Inflammatory macrophage (primary cell): ENCODE measurements at regions not wholly inside any gene's neighbourhood (a gene's known extent, or its start where the extent isn't known, plus 50 kb on each side); places are given as distances from the start of the nearest gene placed in this dataset.
"Not testable (repeated sequence)": the region's sequence is repeated elsewhere in the genome, so short reads cannot be mapped to it uniquely, and the experiment has no call there.

Experiments used
- DNase-seq, 2 donors: peaks; one replicate each; pipeline ENCODE4 v3.0.0-alpha.2; 2020 to 2022

GRCh38 chr1:235059221-235059620 lies 69.4 kb downstream of the TOMM20 start:
- no peak for DNase-seq

- no peak for DNase-seq
Observed at GRCh38 chr1:235058695-235059094, 69.9 kb downstream of the TOMM20 start.

- DNase-seq, result no peak
Observed at GRCh38 chr1:235057385-235058306, 71.0 kb downstream of the TOMM20 start.

- DNase-seq, result no peak
Observed at GRCh38 chr1:235056937-235057336, 71.7 kb downstream of the TOMM20 start.

- no peak for DNase-seq
Observed at GRCh38 chr1:235054936-235055335, 73.7 kb downstream of the TOMM20 start.

- no peak for DNase-seq
Observed at GRCh38 chr1:235054466-235054865, 74.2 kb downstream of the TOMM20 start.

- peak; percentile 83 to 88 for DNase-seq
Observed at GRCh38 chr1:235052067-235053008, 76.3 kb downstream of the TOMM20 start.

GRCh38 chr1:235051521-235051920 lies 77.1 kb downstream of the TOMM20 start:
- DNase-seq, result no peak

- DNase-seq, result no peak
Observed at GRCh38 chr1:235050911-235051360, 77.7 kb downstream of the TOMM20 start.

GRCh38 chr1:235049716-235050378 lies 78.8 kb downstream of the TOMM20 start:
- not testable (repeated sequence) for DNase-seq

- no peak for DNase-seq
Observed at GRCh38 chr1:235049217-235049616, 79.4 kb downstream of the TOMM20 start.

- DNase-seq, result no peak
Observed at GRCh38 chr1:235047331-235047871, 81.2 kb downstream of the TOMM20 start.

- no peak for DNase-seq
Observed at GRCh38 chr1:235045921-235046601, 82.6 kb downstream of the TOMM20 start.

- DNase-seq, result peak in 1 of 2 donors; percentile 18
Observed at GRCh38 chr1:235045034-235045690, 83.5 kb downstream of the TOMM20 start.

GRCh38 chr1:235043234-235043633 lies 85.4 kb downstream of the TOMM20 start:
- no peak for DNase-seq

GRCh38 chr1:235038701-235039100 lies 89.9 kb downstream of the TOMM20 start:
- DNase-seq, result no peak

- DNase-seq, result no peak
Observed at GRCh38 chr1:235035928-235036327, 92.7 kb downstream of the TOMM20 start.

- DNase-seq, result no peak
Observed at GRCh38 chr1:235030919-235031596, 97.6 kb downstream of the TOMM20 start.

- no peak for DNase-seq
Observed at GRCh38 chr1:235027862-235028250, 100.8 kb downstream of the TOMM20 start.

GRCh38 chr1:235027076-235027861 lies 101.4 kb downstream of the TOMM20 start:
- DNase-seq, result no peak
